Thyroid gland (tissue), 4 donors: ENCODE measurements at regions not wholly inside any gene's neighbourhood (a gene's known extent, or its start where the extent isn't known, plus 50 kb on each side); places are given as distances from the start of the nearest gene placed in this dataset.
A peak's percentile ranks its signal among the peaks of the same experiment; 100 is the strongest.

ENCODE experiments used
- DNase-seq, 2 donors: peaks; one replicate each; pipeline ENCODE4 v3.0.0-alpha.2; 2019
- H3K27ac ChIP-seq, 3 donors: fragments of 200-600 bp; sonication (generic); 1 replicate in 2 of 3; 2 replicates in 1 of 3; pipeline ENCODE4 v1.5.1; 2016 to 2019; ENCODE audit warnings: mild to moderate bottlenecking in 1 of 3, moderate library complexity in 1 of 3
- H3K27me3 ChIP-seq: fragments of 200-600 bp; sonication (generic); one replicate; pipeline ENCODE4 v1.5.1; 2019
- H3K36me3 ChIP-seq, 2 donors: fragments of 200-600 bp; sonication (generic); one replicate each; pipeline ENCODE4 v1.5.1; 2016 to 2019
- H3K4me1 ChIP-seq, 2 donors: fragments of 200-600 bp; sonication (generic); one replicate each; pipeline ENCODE4 v1.5.1; 2017 to 2019
- H3K4me3 ChIP-seq, 3 donors: fragments of 200-600 bp; sonication (generic); replicated peaks in 1 of 3; 1 replicate in 2 of 3; 2 replicates in 1 of 3; pipeline ENCODE4 v1.5.1; 2016; ENCODE audit warnings: mild to moderate bottlenecking in 1 of 3
- H3K9me3 ChIP-seq: fragments of 200-600 bp; sonication (generic); one replicate; pipeline ENCODE4 v1.5.1; 2017
- POLR2A ChIP-seq, 2 donors: fragments of 450-650 bp; IDR thresholded peaks; one replicate each; pipeline ENCODE4 v1.6.1; 2017; ENCODE audit warnings: antibody characterized with exemption in 2 of 2, mild to moderate bottlenecking in 2 of 2, moderate library complexity in 1 of 2
- WGBS, 2 donors: methylation state at CpG; one replicate each; pipeline ENCODE4 v1.1.5; 2017; 5-methylcytosine and 5-hydroxymethylcytosine counted together
- intact Hi-C: fragments of 100-400 bp; cut with DNase I; formaldehyde crosslinking; loops from one replicate; pipeline ENCODE4 v1.15.1; 2023
- TF ChIP-seq, protein P1 (sequence below), 6 experiments: fragments of 200-600 bp in 3 of 6; fragments of 450-650 bp in 3 of 6; sonication (generic) in 3 of 6; IDR thresholded peaks; one replicate each; pipeline ENCODE4 v1.5.1; 2016 to 2019; ENCODE audit warnings: antibody characterized with exemption in 6 of 6, mild to moderate bottlenecking in 2 of 6, inconsistent platforms in 1 of 6, moderate library complexity in 1 of 6

DNA sequence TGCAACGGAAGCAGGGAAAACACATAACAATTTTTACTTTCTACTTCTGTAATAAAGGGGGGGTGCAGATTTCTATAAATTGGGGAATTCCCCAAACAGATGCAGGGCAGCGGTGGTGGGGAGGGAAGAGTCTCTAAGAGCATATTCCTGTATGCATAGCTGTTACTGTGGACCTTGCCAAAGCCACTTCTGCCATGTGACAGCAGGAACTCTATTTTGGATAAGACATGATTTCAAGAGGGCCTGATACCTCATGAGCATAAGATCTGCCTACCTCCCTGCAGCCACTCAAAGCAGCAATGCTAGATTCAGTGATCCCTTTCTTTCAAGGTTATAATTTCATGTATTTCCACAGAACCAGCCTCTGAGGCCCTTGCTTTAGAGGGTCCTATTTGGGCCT is 86.2 kb upstream of the CNKSR3 start:
- H3K36me3 ChIP-seq: no peaks in the 10 kb centered on the region
- TF ChIP-seq, protein P1, sequence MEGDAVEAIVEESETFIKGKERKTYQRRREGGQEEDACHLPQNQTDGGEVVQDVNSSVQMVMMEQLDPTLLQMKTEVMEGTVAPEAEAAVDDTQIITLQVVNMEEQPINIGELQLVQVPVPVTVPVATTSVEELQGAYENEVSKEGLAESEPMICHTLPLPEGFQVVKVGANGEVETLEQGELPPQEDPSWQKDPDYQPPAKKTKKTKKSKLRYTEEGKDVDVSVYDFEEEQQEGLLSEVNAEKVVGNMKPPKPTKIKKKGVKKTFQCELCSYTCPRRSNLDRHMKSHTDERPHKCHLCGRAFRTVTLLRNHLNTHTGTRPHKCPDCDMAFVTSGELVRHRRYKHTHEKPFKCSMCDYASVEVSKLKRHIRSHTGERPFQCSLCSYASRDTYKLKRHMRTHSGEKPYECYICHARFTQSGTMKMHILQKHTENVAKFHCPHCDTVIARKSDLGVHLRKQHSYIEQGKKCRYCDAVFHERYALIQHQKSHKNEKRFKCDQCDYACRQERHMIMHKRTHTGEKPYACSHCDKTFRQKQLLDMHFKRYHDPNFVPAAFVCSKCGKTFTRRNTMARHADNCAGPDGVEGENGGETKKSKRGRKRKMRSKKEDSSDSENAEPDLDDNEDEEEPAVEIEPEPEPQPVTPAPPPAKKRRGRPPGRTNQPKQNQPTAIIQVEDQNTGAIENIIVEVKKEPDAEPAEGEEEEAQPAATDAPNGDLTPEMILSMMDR (IDR thresholded peaks at IDR 0.05): no peak
- TF ChIP-seq POLR2A (IDR thresholded peaks at IDR 0.05): no peak
- WGBS, 2 donors: 72 to 90% methylated on average over 2 of the region's 2 CpGs
- H3K4me1 ChIP-seq: no peaks in the 10 kb centered on the region
- no peaks in the 10 kb centered on the region for H3K9me3 ChIP-seq
- intact Hi-C loops: no loop called here
- no peak overlapping the region for H3K4me3 ChIP-seq
- no peak overlapping the region for H3K27ac ChIP-seq
- no peaks in the 10 kb centered on the region for H3K27me3 ChIP-seq
- peak; percentile 34 to 43 for DNase-seq

DNA sequence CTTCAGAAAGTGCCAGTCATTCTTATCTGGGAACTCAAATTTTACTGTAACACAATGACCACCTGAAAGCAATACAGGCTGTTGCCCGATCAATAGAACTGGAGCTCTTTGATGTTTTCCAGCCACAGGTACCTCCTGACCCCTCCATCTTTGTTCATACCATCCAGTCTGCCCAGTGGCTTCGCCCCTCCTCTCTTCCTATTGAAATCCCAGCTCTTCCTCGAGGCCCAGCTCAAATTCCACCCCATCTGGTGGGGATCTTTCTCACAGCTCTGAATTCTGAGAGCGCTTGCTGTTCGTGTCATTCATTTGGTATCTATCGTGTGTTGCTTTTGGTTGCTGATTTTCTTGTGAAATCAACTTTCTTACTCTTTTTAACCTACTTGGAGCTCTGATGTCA is 87.9 kb upstream of the CNKSR3 start:
- no peaks in the 10 kb centered on the region for H3K36me3 ChIP-seq
- no peaks in the 10 kb centered on the region for H3K9me3 ChIP-seq
- intact Hi-C loops: no loop called here
- DNase-seq: no peak
- H3K27ac ChIP-seq: no peak overlapping the region
- no peaks in the 10 kb centered on the region for H3K4me1 ChIP-seq
- WGBS, 2 donors: 89 to 91% methylated on average over 6 of the region's 6 CpGs
- no peaks in the 10 kb centered on the region for H3K27me3 ChIP-seq
- no peak overlapping the region for H3K4me3 ChIP-seq
- no peak for TF ChIP-seq POLR2A (IDR thresholded peaks at IDR 0.05)
- TF ChIP-seq, protein P1 (IDR thresholded peaks at IDR 0.05): no peak

DNA sequence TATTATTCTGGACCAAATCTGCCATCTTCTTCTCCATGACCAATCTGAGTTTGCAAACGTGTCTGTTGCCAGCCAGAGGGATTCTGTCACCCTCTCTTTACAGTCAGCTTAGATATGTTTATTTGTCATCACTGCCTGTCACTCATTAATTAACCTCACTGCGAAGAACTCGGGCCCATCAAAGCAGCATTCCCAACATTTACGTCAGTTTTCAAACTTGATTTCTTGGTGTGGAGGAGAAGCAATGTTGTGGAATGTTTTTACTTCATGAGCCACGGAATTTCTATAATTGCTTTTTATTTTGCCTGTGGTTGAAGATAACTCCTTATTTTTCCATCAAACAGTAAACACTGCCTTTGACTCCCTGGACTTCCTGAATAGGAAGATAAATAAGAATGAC is 91.8 kb upstream of the CNKSR3 start:
- intact Hi-C loops: no loop called here
- Histone ChIP-seq H3K27ac (no peak overlapping the region), H3K9me3 (no peaks in the 10 kb centered on the region), H3K4me3 (no peak overlapping the region), H3K4me1 (no peaks in the 10 kb centered on the region), H3K36me3 (no peaks in the 10 kb centered on the region), H3K27me3 (no peaks in the 10 kb centered on the region)
- TF ChIP-seq, protein P1 (IDR thresholded peaks at IDR 0.05): no peak
- TF ChIP-seq POLR2A (IDR thresholded peaks at IDR 0.05): no peak
- DNase-seq: no peak
- WGBS, 2 donors: 87% methylated on average over 5 of the region's 5 CpGs

DNA sequence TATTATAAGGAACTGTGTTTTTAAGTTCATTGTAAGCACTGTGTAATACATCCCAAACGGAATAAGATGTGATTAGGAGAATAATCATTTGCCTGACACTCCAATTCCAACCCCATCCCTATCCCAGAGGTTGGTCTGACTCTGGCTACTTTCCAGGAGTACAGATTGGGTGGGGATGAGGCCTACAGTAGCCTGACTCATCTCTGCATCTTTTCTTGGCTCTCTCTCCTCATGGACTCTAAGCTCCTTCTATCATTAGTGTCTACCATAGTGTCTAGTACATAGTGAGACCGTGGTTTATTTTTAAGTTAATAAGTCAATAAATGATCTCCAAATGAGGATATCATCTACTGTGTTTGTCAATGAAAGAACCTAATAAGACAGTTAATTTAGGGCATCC is 92.2 kb upstream of the CNKSR3 start:
- intact Hi-C loops: no loop called here
- Histone ChIP-seq H3K36me3 (no peaks in the 10 kb centered on the region), H3K27me3 (no peaks in the 10 kb centered on the region), H3K4me3 (no peak overlapping the region), H3K9me3 (no peaks in the 10 kb centered on the region), H3K27ac (no peak overlapping the region), H3K4me1 (no peaks in the 10 kb centered on the region)
- 84 to 89% methylated on average over 2 of the region's 2 CpGs for WGBS, 2 donors
- TF ChIP-seq, protein P1 (IDR thresholded peaks at IDR 0.05): no peak
- no peak for TF ChIP-seq POLR2A (IDR thresholded peaks at IDR 0.05)
- no peak for DNase-seq

DNA sequence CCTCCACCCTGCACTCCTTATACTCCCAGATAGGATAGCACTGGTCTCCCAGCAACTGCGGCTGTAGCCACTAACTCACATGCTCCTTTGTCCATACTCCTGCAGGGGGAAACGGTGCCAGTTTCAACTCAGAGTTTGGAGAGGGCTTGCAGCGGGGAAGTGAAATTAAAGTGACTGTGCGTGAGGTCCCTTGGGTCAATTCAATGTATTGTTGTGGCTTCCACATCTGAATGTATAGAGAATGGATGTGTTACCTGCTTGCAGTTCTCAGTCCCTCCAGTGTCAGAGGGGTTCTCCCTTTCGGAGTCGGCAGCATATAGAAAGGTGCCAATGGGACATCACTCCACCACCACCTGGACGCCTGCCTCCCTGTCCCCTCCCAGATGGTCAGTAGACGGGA is 93.6 kb upstream of the CNKSR3 start:
- Histone ChIP-seq H3K27ac (no peak overlapping the region), H3K36me3 (no peaks in the 10 kb centered on the region), H3K4me3 (no peak overlapping the region), H3K27me3 (no peaks in the 10 kb centered on the region), H3K4me1 (no peaks in the 10 kb centered on the region), H3K9me3 (no peaks in the 10 kb centered on the region)
- TF ChIP-seq POLR2A (IDR thresholded peaks at IDR 0.05): no peak
- TF ChIP-seq, protein P1 (IDR thresholded peaks at IDR 0.05): no peak
- 75 to 84% methylated on average over 8 of the region's 8 CpGs for WGBS, 2 donors
- intact Hi-C loops: no loop called here
- DNase-seq: no peak
